ENCODE measurements at regions not wholly inside any gene's neighbourhood (a gene's known extent, or its start where the extent isn't known, plus 50 kb on each side); places are given as distances from the start of the nearest gene placed in this dataset.

- TF ChIP-seq CTCF (conservative IDR thresholded peaks at IDR 0.05 in 1 of 2, IDR thresholded peaks at IDR 0.05 in 1 of 2; ENCODE audit: extremely low read depth in 1 of 2, insufficient read depth in 1 of 2, low read depth in 1 of 2, low read length in 2 of 2) (no peak), EZH2 (IDR thresholded peaks at IDR 0.05; ENCODE audit: borderline replicate concordance, low read length) (no peak)
Measured at GRCh38 chr7:153247926-153248325, 488.4 kb downstream of the ACTR3B start.
